Activated CD4-positive, alpha-beta T cell treated with anti-CD3 and anti-CD28 coated beads, Interleukin-10, Interleukin-2, amounts not matched to agents 100 ng/mL and 50 ng/mL, durations not matched to agents 16 hours and 8 hours (primary cell): ENCODE measurements at regions not wholly inside any gene's neighbourhood (a gene's known extent, or its start where the extent isn't known, plus 50 kb on each side); places are given as distances from the start of the nearest gene placed in this dataset.
A peak's percentile ranks its signal among the peaks of the same experiment; 100 is the strongest.

ENCODE experiments used
- DNase-seq: peaks from one replicate; pipeline ENCODE4 v3.0.0-alpha.2; 2020

- DNase-seq = no peak
Measured at GRCh38 chrX:97787311-97787710, 903.6 kb downstream of the RPA4 start.

DNA sequence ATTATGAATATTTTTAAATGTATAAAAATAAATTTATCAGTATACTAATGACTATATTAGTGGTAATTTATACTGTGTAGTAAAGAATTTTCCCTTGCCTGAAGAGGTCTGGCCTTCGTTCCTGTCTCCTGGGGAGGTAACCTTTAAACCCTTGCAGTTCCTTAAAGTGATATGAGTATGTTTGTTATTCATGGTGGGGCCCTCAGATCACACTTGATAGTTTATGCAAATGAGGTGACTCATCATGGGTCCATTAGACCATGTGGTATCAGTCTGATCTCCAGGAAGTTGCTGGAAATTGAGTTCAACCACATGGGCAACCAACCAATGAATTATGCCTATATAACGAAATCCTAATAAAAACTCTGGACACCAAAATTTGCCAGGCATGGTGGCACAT, 904.1 kb downstream of the RPA4 start:
- DNase-seq = no peak

DNA sequence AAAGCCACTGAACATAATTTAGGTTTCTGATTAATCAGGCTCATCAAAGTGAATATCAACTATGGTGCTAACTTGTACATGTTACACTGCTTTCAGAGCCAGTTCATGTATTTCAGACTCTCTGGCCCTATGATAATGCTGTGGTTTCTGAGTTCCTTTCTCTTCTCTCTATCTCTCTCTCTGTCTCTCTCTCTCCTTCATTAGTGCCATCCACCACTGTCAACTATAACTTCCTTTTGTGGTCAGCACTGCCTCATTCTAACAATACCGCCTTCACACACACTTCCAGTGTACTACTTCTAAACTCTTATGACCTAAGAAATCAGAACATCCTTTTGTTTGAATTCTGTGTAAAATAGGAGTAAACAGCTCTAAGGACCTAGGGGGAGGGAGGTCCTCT, 907.1 kb downstream of the RPA4 start:
- DNase-seq = peak; percentile 6

DNA sequence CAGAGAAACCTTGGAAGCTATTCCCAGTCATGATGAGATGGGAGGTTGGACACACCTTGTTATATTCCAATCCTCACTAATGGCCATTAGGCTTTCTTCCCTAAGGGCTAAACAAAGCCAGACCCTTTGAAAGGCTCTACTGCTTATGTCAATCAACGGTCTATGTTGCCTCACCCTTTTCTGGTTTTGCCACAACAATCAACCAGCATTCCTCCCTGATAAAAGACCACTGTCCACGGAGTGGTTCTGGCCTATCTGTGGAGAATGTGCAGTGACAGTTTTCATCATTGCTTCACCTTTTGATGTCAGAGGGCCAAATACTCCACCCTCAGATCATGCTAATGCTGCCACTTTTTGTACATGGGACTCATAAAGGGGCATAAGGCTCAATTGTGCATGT, 913.4 kb downstream of the RPA4 start:
- DNase-seq = no peak

- no peak for DNase-seq
Measured at GRCh38 chrX:97806238-97806637, 922.5 kb downstream of the RPA4 start.

GRCh38 chrX:97806946-97807345, 923.2 kb downstream of the RPA4 start:
- DNase-seq = no peak

- DNase-seq = no peak
Measured at GRCh38 chrX:97820170-97820569, 936.5 kb downstream of the RPA4 start.

DNA sequence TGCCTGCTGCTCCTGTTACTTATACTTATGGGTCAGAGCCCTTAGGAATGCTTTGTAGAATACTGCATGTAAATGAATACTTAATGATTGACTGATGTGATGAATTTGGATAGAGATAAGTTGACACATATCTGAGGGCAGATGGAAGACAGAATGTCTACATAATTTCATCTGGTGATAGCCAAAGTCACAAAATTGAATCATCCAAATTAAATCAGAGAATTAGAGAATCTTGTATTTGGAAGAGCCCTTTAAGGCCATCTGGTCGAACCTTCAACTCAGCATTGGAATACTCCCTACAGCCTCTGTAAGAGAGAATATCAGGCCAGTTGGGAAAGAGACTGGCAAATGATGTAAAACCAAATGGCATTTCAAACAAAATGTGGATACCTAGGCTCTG, 944.8 kb downstream of the RPA4 start:
- DNase-seq = no peak

- no peak for DNase-seq
Measured at GRCh38 chrX:97835969-97836368, 952.3 kb downstream of the RPA4 start.

GRCh38 chrX:97841544-97842179, 958.0 kb downstream of the RPA4 start:
- no peak for DNase-seq

- no peak for DNase-seq
Measured at GRCh38 chrX:97842468-97843199, 958.9 kb downstream of the RPA4 start.

DNA sequence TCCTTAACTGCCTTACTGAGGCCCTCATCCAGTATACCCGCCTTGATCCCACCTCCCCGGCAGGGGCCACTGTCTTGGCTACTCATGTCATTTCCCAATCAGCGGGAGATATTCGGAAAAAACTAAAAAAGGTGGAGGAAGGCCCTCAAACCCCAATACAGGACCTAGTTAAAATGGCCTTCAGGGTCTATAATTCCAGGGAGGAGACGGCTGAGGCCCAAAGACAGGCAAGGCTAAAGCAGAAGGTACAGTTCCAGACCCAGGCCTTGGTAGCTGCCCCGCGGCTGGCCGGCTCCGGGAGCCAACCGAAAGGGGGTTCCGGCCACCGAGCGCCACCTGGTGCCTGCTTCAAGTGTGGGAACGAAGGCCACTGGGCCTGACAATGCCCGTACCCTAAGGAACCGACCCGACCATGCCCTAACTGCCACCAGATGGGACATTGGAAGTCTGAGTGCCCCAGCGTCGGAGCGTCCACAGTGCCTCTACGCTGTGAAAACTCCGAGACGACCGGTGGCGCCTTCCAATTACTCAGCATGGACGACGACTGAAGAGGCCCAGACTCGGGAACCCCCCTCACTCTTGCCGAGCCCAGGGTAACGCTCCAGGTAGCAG, 959.6 kb downstream of the RPA4 start:
- DNase-seq = no peak

DNA sequence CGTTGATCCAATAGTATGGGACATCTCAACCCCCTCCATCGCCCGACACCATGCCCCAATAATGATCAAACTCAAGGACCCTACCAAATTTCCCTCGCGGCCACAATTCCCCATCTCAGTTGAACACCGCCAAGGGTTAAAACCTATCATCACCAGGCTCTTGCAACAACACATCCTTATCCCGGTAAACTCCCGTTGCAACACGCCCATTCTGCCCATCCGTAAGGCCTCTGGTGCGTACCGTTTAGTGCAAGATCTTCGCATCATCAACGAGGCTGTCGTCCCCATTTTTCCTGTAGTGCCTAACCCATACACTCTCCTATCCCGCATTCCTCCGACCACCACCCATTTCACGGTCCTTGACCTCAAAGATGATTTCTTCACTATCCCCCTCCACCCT, 960.5 kb downstream of the RPA4 start:
- no peak for DNase-seq

DNA sequence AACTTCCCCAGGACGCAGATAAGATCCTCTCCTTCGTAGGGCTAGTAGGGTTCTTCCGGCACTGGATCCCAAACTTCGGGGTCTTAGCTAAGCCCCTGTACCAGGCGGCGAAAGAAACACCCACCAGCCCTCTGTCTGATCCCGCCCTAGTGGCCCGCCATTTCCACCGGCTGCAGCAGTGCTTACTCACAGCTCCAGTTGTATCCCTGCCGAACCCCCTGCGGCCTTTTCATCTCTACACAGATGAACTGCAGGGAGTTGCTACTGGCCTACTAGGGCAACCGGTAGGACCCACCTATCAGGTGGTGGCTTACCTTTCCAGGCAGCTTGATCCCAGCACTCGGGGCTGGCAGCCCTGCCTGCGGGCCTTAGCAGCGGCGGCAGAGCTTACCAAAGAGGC, 961.2 kb downstream of the RPA4 start:
- DNase-seq = no peak

- no peak for DNase-seq
Measured at GRCh38 chrX:97845451-97845850, 961.7 kb downstream of the RPA4 start.

GRCh38 chrX:97846228-97846627, 962.5 kb downstream of the RPA4 start:
- no peak for DNase-seq

- DNase-seq = no peak
Measured at GRCh38 chrX:97846718-97847237, 963.1 kb downstream of the RPA4 start.

DNA sequence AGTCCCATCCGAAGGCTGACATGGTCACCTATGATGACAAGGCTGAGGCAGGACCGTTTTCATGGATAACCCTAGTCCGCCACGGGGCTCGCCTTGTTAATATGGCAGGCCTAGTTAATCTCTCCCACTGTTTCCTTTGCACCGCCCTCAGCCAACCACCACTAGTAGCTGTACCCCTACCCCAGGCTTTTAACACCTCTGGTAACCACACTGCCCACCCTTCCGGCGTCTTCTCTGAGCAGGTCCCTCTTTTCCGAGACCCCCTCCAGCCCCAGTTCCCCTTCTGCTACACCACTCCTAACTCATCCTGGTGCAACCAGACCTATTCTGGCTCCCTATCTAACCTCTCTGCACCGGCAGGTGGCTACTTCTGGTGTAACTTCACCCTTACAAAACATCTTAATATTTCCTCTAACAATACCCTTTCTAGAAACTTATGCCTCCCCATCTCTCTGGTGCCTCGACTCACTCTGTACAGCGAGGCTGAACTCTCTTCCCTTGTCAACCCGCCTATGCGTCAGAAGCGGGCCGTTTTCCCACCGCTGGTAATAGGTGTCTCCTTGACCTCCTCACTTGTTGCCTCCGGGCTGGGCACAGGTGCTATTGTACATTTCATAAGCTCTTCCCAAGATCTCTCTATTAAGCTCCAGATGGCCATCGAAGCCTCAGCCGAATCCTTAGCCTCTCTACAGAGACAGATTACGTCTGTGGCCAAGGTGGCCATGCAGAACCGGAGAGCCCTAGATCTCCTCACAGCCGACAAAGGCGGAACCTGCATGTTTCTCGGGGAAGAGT, 964.4 kb downstream of the RPA4 start:
- no peak for DNase-seq

- DNase-seq = no peak
Measured at GRCh38 chrX:97849951-97850350, 966.2 kb downstream of the RPA4 start.

GRCh38 chrX:97850911-97851310, 967.2 kb downstream of the RPA4 start:
- DNase-seq = no peak

DNA sequence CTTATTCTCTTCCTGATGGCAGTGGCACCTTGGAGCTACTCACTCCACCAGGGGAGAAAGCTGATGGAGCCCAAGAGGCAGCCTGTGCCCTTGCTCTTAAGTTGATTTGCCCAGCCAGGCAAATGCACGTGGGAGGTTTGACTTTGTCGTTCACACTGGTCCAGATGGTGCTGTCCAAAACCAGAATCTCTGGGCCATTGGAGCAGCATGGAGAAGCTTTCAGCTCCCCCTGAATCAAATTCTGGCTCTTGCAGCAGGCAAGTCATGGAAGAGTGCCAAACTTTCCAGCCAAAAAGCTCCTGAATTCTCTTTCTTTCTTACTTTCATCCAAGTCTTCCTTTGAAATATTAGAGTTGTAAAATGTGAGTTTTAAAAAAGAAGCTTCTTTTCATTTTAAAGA, 970.4 kb downstream of the RPA4 start:
- DNase-seq = no peak

DNA sequence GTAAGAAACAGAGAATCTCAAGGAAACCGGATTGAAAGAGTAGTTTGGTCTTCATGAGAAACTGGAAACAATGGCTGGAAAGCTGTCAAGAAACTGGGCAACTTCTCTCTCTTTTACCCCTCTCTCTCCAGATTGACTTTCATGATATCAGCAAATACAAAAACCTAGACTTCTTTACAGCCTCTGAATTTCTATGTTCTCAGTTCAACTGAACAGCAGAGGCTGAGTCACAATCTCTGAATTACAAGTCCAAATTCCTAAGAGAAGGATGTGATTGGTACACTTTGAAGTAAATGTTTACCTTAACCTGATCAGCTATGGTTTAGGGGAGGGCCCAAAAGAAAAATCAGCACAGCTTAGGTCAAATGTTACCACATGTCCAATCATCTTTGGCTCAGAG, 974.9 kb downstream of the RPA4 start:
- DNase-seq = no peak

GRCh38 chrX:97860226-97860625, 976.5 kb downstream of the RPA4 start:
- no peak for DNase-seq
